Stimulated activated CD8-positive, alpha-beta memory T cell treated with anti-CD3 and anti-CD28 coated beads, Interleukin-2, amount 100 ng/mL, for 48 hours (primary cell): ENCODE measurements at regions not wholly inside any gene's neighbourhood (a gene's known extent, or its start where the extent isn't known, plus 50 kb on each side); places are given as distances from the start of the nearest gene placed in this dataset.

Experiments
- DNase-seq, 2 donors: peaks; one replicate each; pipeline ENCODE4 v3.0.0-alpha.2; 2020; ENCODE audit warnings: low read depth in 2 of 2

GRCh38 chr1:239008568-239008967 is 377.8 kb upstream of the CHRM3 start:
- DNase-seq = no peak

DNA sequence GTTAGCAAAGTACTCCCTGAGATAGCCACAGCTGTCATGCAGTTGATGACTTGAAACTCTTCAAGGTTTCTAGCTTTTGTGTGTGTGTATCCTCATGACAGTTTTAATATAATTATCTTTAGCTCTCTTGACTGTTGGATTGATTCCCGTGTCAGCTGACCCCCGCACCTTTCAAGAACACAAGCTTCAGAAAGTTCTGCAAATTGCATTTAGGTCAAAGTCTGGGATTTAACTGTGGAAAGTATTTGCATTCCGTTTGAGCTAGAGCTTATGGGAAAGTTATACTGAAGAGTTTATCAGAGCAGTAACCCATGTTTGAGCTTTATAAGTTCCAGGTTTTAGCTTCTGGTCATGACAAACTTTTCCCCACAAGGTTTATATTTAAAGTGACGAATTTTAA is 380.1 kb upstream of the CHRM3 start:
- DNase-seq = no peak

GRCh38 chr1:238999944-239000343 is 386.4 kb upstream of the CHRM3 start:
- DNase-seq = no peak

DNA sequence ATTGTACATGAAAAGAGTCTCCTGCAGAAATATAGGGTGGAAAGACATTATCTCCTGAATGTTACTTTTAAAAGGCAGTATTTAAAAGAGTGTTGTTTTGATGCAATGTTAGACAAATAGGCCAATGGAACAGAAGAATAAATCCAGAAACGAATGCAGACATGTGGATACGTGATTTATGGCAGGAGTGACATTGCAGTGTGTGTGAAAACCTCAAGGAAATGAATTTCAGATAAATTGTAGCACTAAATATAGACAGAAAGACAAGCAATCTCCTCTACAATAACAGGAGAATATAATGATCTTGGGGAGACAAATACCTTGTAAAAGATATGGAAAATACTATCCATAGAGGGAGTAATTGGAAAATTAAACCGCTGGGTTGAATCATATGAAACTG is 387.8 kb upstream of the CHRM3 start:
- no peak for DNase-seq

DNA sequence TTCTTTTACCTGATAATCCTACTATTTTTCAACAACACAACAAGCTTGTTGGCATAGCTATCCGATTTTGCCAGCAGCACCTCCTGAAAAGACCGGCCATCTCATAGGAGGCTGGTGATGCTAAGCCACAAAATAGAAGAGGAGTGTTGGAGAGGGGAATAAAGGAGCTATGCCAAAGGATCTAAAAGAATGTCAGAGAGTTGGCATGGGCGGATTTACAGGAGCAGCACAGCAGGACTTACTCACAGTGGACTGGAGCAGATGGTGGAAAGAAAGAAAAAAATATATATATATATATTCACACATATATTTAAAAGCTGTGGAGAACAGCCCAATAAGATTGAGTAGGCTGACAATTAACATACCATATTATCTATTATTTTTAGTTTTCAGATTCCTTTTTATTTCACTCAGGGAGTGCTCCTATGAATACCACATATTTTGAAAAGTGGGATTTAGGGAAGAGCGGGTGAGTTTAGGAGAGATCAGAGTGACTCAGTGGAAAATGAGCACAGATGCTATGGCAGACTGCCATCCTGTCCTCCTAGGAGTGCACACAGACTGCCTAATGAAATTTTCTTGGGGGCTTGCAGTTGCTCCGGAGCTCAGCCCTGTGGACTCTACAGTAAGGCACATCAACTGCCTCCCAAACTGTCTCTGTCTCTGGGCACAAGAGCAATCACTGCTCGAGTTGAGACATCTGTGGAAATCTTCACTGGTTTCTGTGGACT is 394.4 kb upstream of the CHRM3 start:
- DNase-seq = no peak

GRCh38 chr1:238985312-238985711 is 401.1 kb upstream of the CHRM3 start:
- no peak for DNase-seq

DNA sequence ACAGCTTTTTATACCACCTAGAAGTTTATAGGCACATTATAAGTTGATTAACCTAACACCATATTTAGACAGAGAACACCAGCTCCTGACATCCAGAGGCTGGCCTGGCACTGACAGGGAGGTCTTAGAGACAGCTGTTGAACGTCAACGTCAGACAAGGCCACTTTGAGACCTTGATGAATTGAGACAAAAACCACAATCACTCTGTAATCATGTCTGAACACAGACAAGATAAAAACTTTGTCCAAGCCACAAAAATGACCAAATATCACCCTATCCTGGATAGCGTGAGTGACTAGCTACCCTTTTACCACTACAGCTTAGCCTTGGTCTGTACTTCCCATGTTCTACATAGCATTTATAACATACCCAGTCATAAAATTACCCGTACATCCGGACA is 403.6 kb upstream of the CHRM3 start:
- no peak for DNase-seq

GRCh38 chr1:238981317-238981933 is 404.9 kb upstream of the CHRM3 start:
- no peak for DNase-seq

- DNase-seq = no peak
Observed at GRCh38 chr1:238980053-238980452, 406.3 kb upstream of the CHRM3 start.

GRCh38 chr1:238964631-238965030 is 421.7 kb upstream of the CHRM3 start:
- DNase-seq = no peak

- no peak for DNase-seq
Observed at GRCh38 chr1:238962941-238963340, 423.4 kb upstream of the CHRM3 start.

- DNase-seq = no peak
Observed at GRCh38 chr1:238961790-238962189, 424.6 kb upstream of the CHRM3 start.

DNA sequence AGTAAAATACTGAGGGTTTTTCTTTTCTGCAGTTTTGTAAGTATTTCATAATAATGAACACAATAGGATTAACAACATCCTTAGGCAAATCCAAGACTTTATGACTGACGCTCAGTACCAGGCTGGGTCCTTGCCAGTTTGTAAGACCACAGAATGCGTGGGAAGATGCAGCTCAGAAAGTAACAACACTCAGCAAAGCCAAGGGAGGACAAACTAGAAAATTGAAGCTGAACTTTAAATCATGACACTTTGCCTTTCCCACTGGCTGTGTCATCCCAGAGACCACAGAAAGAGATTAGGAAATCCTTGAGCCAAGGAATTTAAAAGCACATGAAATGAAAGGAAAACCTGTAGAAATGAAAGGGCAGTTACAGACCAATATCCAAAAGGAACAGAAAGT is 426.3 kb upstream of the CHRM3 start:
- DNase-seq = no peak

DNA sequence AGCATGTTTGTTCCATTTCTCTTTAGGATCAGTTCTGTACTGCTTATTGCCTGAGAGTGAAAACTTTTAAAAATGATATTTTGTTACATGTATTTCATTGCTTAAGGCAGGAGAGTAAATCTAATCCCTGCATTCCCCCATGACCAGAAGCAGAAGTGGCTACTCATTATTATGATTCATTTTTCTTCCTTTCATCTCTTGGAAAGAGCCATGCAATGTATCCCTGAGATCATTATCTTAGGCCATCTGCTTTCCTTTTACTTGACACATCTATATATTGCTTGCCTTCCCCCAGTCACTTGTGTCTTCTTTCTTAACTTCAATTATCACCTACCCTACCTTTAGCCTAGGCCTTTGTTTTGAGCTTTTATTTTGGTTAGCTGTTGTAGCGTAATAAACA is 430.4 kb upstream of the CHRM3 start:
- DNase-seq = no peak

DNA sequence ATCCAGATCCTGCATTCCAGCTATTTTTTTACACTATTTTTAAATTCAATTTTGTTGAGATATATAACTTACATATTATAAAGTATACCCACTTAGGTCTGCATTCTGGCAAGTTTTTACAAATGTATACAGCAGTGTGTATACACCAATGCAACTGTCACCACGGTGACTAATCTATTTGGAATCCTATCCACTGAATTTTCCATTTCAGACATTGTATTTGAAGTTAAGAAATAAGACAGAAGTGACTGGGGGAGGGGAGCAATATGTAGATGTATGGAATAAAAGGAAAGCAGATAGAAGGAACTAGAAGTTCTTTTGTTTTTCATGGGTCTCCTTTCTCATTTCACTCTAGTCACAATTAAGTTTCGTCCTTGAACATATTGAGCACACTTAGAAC is 431.5 kb upstream of the CHRM3 start:
- no peak for DNase-seq

GRCh38 chr1:238953448-238954010 is 432.8 kb upstream of the CHRM3 start:
- DNase-seq = no peak

DNA sequence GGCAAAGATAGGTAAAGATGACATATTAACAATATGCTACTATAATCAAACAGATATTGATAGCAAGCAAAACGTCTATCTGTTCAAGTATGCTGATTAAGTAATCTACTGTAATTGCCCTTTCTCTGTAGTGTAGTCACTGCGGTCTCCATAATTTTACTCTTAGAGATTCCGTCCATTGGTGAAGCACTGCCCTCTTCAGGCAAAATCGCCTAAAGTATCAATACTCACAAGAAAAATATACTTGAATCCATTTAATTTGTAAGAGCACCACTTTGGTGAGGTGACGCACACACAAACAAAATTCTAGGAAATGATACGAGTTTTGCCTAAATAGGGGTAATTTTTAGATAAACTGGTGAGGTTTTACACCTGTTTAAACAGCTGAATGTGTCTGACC is 434.6 kb upstream of the CHRM3 start:
- no peak for DNase-seq

DNA sequence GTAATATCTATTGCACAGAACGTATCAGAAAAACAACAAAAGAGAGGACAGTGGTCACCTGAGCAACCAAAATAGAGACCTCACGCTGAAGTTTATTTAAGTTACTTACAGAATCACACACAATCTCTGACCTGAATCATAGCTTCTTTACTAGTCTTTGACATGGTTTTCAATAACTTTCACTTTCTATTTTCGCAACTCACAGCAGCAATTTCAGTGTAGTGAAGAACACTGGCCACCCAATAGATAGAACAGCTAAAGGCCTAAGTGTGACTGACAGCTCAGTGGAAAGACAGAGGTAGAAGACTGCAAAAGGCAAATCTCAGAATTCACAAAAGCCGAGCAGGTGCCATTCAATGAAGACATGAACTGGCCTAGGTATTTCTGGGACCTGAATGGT is 435.6 kb upstream of the CHRM3 start:
- DNase-seq = no peak

DNA sequence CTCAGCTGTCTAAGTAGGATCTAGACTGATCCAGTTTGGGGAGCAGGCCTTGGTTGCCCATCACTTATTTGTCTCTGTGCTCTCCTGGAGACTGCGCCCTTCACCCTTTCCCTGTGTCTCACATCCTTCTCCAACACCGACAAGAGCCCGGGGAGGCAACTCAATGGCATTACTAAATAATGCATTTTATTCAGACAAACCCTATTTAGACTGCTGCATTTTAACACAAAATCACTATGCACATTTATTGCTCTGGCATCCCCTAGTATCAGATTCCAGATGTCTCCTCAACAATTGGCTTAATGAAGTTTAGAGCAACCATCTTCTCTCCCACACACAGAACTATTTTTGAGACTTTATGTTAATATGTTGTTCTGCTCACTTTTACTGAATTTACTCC is 436.4 kb upstream of the CHRM3 start:
- no peak for DNase-seq

- no peak for DNase-seq
Observed at GRCh38 chr1:238944028-238944427, 442.3 kb upstream of the CHRM3 start.

DNA sequence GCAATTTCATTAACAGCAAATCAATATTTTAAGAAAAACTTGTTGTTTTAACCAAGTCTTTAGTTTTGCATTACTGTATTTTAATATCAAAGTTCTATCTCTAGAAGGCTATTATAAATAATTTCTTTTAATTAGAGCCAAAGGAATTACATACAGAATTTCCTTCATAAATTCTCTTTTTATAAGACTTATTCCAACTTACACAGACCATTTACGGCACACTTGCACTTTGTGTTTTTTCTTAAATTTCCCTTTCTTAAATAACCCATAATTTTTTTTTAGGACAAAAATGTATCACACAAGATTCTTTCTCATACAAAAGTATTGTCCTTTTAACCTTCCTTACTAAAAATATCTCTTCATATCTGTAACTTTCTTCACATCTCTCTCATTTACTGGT is 458.5 kb upstream of the CHRM3 start:
- no peak for DNase-seq

GRCh38 chr1:238916828-238917227 is 469.5 kb upstream of the CHRM3 start:
- DNase-seq = no peak

DNA sequence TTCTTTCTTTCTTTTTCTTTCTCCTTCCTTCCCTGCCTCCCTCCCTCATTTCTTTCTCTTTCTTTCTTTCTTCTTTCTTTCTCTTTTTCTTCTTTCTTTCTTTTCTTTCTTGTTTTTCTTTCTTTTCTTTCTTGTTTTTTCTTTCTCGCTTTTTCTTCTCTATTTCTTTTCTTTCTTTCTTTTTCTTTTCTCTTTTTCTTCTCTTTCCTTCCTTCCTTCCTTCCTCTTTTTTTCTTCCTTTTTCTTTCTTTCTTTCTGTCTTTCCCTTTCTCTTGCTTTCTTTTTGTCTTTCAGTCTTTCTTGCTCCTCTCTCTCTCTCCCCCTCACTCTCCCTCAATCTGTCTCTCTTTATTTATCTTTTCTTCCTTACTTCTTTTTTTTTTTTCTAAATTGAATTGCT is 472.0 kb upstream of the CHRM3 start:
- DNase-seq = no peak

DNA sequence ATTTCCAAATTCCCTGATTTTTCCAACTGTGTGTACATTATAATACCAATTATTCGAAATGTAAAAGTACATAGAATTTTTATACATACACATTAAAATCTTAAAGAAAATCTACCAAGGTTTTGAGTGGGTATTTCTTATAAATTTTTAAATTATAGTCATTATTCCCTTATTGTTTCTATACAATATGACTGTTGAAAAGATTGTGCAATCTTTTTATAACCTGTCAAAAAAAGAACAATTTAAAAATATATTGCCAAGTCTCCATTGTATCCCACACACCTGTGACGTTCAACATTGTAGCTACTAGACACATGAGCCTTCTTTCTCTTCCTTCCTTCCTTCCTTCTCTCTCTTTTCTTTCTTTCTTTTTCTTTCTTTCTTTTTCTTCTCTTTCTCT is 473.2 kb upstream of the CHRM3 start:
- no peak for DNase-seq
